ENCODE measurements at regions not wholly inside any gene's neighbourhood (a gene's known extent, or its start where the extent isn't known, plus 50 kb on each side); places are given as distances from the start of the nearest gene placed in this dataset.

DNA sequence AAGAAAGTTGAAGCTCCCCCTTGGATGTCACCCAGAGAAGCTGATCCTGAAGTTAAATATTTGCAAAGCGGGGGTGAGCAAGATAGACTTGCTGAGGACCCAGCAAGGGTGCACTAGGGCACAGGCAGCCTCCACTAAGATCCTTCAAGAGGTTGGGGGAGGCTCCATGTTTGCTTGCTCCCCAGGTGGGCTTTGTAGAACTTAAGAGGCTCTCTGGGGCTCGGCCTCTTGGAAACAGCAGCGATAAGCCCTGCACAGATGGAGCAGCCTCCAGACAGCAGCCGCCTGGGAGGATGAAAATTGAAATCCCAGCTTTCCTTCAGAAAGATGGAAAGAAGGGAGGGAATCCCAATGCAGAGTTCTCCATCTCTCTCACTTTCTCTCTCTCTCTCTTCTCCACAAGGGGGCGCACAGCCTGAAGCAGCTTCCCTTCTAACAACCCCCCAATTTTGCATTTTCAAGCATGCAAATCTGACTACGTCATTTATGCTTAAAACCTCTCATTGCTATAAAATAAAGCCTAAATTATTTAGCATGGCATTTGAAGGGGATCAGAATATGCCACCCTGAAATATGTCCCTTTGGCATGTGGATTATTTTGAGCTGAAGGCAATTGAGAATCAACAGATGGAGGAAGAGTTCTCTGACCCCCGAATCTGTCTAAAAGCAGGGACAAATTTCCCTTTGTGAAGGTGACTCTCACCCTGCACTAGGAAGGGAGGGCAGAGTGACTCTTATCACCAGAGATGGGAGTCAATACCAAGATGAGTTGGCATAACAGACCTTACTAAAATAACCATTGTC, 185.7 kb upstream of the KLHL29 start:
- no peak for TF ChIP-seq ZNF274 (IDR thresholded peaks at IDR 0.05; ENCODE audit: low read depth, low read length)
- TF ChIP-seq YY1 (IDR thresholded peaks at IDR 0.05; ENCODE audit: insufficient read depth, insufficient read length): no peak
- no peak for TF ChIP-seq SUZ12 (IDR thresholded peaks at IDR 0.05; ENCODE audit: extremely low read depth, insufficient read depth, insufficient read length)
